ENCODE measurements at regions not wholly inside any gene's neighbourhood (a gene's known extent, or its start where the extent isn't known, plus 50 kb on each side); places are given as distances from the start of the nearest gene placed in this dataset.
"Not testable (repeated sequence)": the region's sequence is repeated elsewhere in the genome, so short reads cannot be mapped to it uniquely, and the experiment has no call there.

GRCh38 chr3:87771337-87772192 lies 287.2 kb downstream of the CGGBP1 start:
- Histone ChIP-seq H3K9me3 (no peaks in the 10 kb centered on the region; the same call in 1 of the 2 replicates), H3K36me3 (replicated peaks) (no peaks in the 10 kb centered on the region), H3K4me3 (no peak overlapping the region), H3K4me1 (no peaks in the 10 kb centered on the region), H3K27me3 (ENCODE audit: low read depth) (no peaks in the 10 kb centered on the region)
- in situ Hi-C loops (cut with MboI; ENCODE audit: low sequenced_read_pairs), result no loop called here
- peak; percentile 11 to 40 for DNase-seq (ENCODE audit: low spot score in 2 of 2)

GRCh38 chr3:87766721-87767120 lies 292.1 kb downstream of the CGGBP1 start:
- H3K9me3 ChIP-seq, result no peaks in the 10 kb centered on the region
- no peaks in the 10 kb centered on the region for H3K4me1 ChIP-seq
- H3K27me3 ChIP-seq (ENCODE audit: low read depth), result no peaks in the 10 kb centered on the region
- no peak for DNase-seq (ENCODE audit: low spot score in 2 of 2)
- H3K36me3 ChIP-seq (replicated peaks), result no peaks in the 10 kb centered on the region
- H3K4me3 ChIP-seq, result no peak overlapping the region
- in situ Hi-C loops (cut with MboI; ENCODE audit: low sequenced_read_pairs), result no loop called here

GRCh38 chr3:87765256-87765655 lies 293.5 kb downstream of the CGGBP1 start:
- H3K9me3 ChIP-seq, result no peaks in the 10 kb centered on the region
- H3K27me3 ChIP-seq (ENCODE audit: low read depth), result no peaks in the 10 kb centered on the region
- no peak overlapping the region for H3K4me3 ChIP-seq
- no peak for DNase-seq (ENCODE audit: low spot score in 2 of 2)
- no peaks in the 10 kb centered on the region for H3K36me3 ChIP-seq (replicated peaks)
- in situ Hi-C loops (cut with MboI; ENCODE audit: low sequenced_read_pairs), result no loop called here
- no peaks in the 10 kb centered on the region for H3K4me1 ChIP-seq

- Histone ChIP-seq H3K4me1 (no peaks in the 10 kb centered on the region), H3K27me3 (ENCODE audit: low read depth) (no peaks in the 10 kb centered on the region), H3K36me3 (replicated peaks) (no peaks in the 10 kb centered on the region), H3K9me3 (no peaks in the 10 kb centered on the region), H3K4me3 (no peak overlapping the region)
- in situ Hi-C loops (cut with MboI; ENCODE audit: low sequenced_read_pairs), result no loop called here
- no peak for DNase-seq (ENCODE audit: low spot score in 2 of 2)
These were observed 297.0 kb downstream of the CGGBP1 start for GRCh38 chr3:87761795-87762194.

GRCh38 chr3:87761341-87761740 lies 297.5 kb downstream of the CGGBP1 start:
- H3K9me3 ChIP-seq, result no peaks in the 10 kb centered on the region
- no peaks in the 10 kb centered on the region for H3K36me3 ChIP-seq (replicated peaks)
- H3K4me1 ChIP-seq, result no peaks in the 10 kb centered on the region
- in situ Hi-C loops (cut with MboI; ENCODE audit: low sequenced_read_pairs), result no loop called here
- H3K27me3 ChIP-seq (ENCODE audit: low read depth), result no peaks in the 10 kb centered on the region
- H3K4me3 ChIP-seq, result no peak overlapping the region
- DNase-seq (ENCODE audit: low spot score in 2 of 2), result no peak

GRCh38 chr3:87756616-87757015 lies 302.2 kb downstream of the CGGBP1 start:
- Histone ChIP-seq H3K4me1 (no peaks in the 10 kb centered on the region), H3K36me3 (replicated peaks) (no peaks in the 10 kb centered on the region), H3K4me3 (no peak overlapping the region), H3K27me3 (ENCODE audit: low read depth) (no peaks in the 10 kb centered on the region), H3K9me3 (no peaks in the 10 kb centered on the region)
- in situ Hi-C loops (cut with MboI; ENCODE audit: low sequenced_read_pairs), result no loop called here
- DNase-seq (ENCODE audit: low spot score in 2 of 2), result no peak

GRCh38 chr3:87755852-87756251 lies 303.0 kb downstream of the CGGBP1 start:
- H3K9me3 ChIP-seq, result no peaks in the 10 kb centered on the region
- in situ Hi-C loops (cut with MboI; ENCODE audit: low sequenced_read_pairs), result no loop called here
- H3K36me3 ChIP-seq (replicated peaks), result no peaks in the 10 kb centered on the region
- H3K4me3 ChIP-seq, result no peak overlapping the region
- no peaks in the 10 kb centered on the region for H3K27me3 ChIP-seq (ENCODE audit: low read depth)
- DNase-seq (ENCODE audit: low spot score in 2 of 2), result no peak
- H3K4me1 ChIP-seq, result no peaks in the 10 kb centered on the region

GRCh38 chr3:87742250-87742649 lies 316.6 kb downstream of the CGGBP1 start:
- Histone ChIP-seq H3K27me3 (ENCODE audit: low read depth) (no peaks in the 10 kb centered on the region), H3K4me3 (no peak overlapping the region), H3K9me3 (no peaks in the 10 kb centered on the region), H3K36me3 (replicated peaks) (no peaks in the 10 kb centered on the region), H3K4me1 (no peaks in the 10 kb centered on the region; the same call in 1 of the 2 replicates)
- no peak for DNase-seq (ENCODE audit: low spot score in 2 of 2)
- in situ Hi-C loops (cut with MboI; ENCODE audit: low sequenced_read_pairs), result no loop called here

GRCh38 chr3:87740894-87741293 lies 317.9 kb downstream of the CGGBP1 start:
- H3K36me3 ChIP-seq (replicated peaks); H3K27me3 ChIP-seq (ENCODE audit: low read depth); DNase-seq (ENCODE audit: low spot score in 2 of 2); H3K9me3 ChIP-seq; H3K4me3 ChIP-seq; in situ Hi-C loops (cut with MboI; ENCODE audit: low sequenced_read_pairs); H3K4me1 ChIP-seq: not testable (repeated sequence)

- H3K9me3 ChIP-seq; in situ Hi-C loops (cut with MboI; ENCODE audit: low sequenced_read_pairs); H3K4me1 ChIP-seq; DNase-seq (ENCODE audit: low spot score in 2 of 2); H3K4me3 ChIP-seq; H3K27me3 ChIP-seq (ENCODE audit: low read depth); H3K36me3 ChIP-seq (replicated peaks): not testable (repeated sequence)
These were observed 321.0 kb downstream of the CGGBP1 start for GRCh38 chr3:87737817-87738216.

- H3K9me3 ChIP-seq, result no peaks in the 10 kb centered on the region
- H3K4me3 ChIP-seq, result no peak overlapping the region
- no peaks in the 10 kb centered on the region for H3K36me3 ChIP-seq (replicated peaks)
- no peak for DNase-seq (ENCODE audit: low spot score in 2 of 2)
- in situ Hi-C loops (cut with MboI; ENCODE audit: low sequenced_read_pairs), result no loop called here
- H3K27me3 ChIP-seq (ENCODE audit: low read depth), result no peaks in the 10 kb centered on the region
- no peaks in the 10 kb centered on the region for H3K4me1 ChIP-seq
These were observed 325.0 kb downstream of the CGGBP1 start for GRCh38 chr3:87733671-87734367.

GRCh38 chr3:87732294-87732693 lies 326.5 kb downstream of the CGGBP1 start:
- in situ Hi-C loops (cut with MboI; ENCODE audit: low sequenced_read_pairs), result no loop called here
- Histone ChIP-seq H3K4me3 (no peak overlapping the region), H3K36me3 (replicated peaks) (no peaks in the 10 kb centered on the region), H3K4me1 (no peaks in the 10 kb centered on the region; the same call in 1 of the 2 replicates), H3K9me3 (no peaks in the 10 kb centered on the region), H3K27me3 (ENCODE audit: low read depth) (no peaks in the 10 kb centered on the region)
- DNase-seq (ENCODE audit: low spot score in 2 of 2), result no peak

GRCh38 chr3:87727783-87728182 lies 331.0 kb downstream of the CGGBP1 start:
- Histone ChIP-seq H3K4me1 (no peaks in the 10 kb centered on the region; the same call in 1 of the 2 replicates), H3K9me3 (no peaks in the 10 kb centered on the region), H3K4me3 (no peak overlapping the region), H3K27me3 (ENCODE audit: low read depth) (no peaks in the 10 kb centered on the region), H3K36me3 (replicated peaks) (no peaks in the 10 kb centered on the region)
- in situ Hi-C loops (cut with MboI; ENCODE audit: low sequenced_read_pairs), result no loop called here
- peak in 1 of 2 experiments; percentile 45 for DNase-seq (ENCODE audit: low spot score in 2 of 2)

GRCh38 chr3:87719060-87719459 lies 339.7 kb downstream of the CGGBP1 start:
- in situ Hi-C loops (cut with MboI; ENCODE audit: low sequenced_read_pairs), result no loop called here
- Histone ChIP-seq H3K9me3 (no peaks in the 10 kb centered on the region), H3K27me3 (ENCODE audit: low read depth) (no peaks in the 10 kb centered on the region), H3K4me3 (no peak overlapping the region), H3K36me3 (replicated peaks) (no peaks in the 10 kb centered on the region), H3K4me1 (no peaks in the 10 kb centered on the region)
- no peak for DNase-seq (ENCODE audit: low spot score in 2 of 2)
